GM10266 (cell line): ENCODE measurements at regions not wholly inside any gene's neighbourhood (a gene's known extent, or its start where the extent isn't known, plus 50 kb on each side); places are given as distances from the start of the nearest gene placed in this dataset.

Experiments
- DNase-seq: peaks from one replicate; pipeline ENCODE4 v3.0.0; 2012; ENCODE audit errors: extremely low spot score
- CTCF ChIP-seq: IDR thresholded peaks from 2 replicates; pipeline ENCODE4 v1.5.1; 2012; ENCODE audit warnings: mild to moderate bottlenecking, low read depth; ENCODE audit not compliant: control insufficient read depth, insufficient read depth; ENCODE audit errors: missing control alignments

GRCh38 chr10:3651969-3652653 lies 132.9 kb downstream of the KLF6 start:
- DNase-seq, result no peak
- no peak for TF ChIP-seq CTCF

- no peak for TF ChIP-seq CTCF
- DNase-seq, result no peak
Observed at GRCh38 chr10:3648576-3648975, 136.4 kb downstream of the KLF6 start.

GRCh38 chr10:3648170-3648569 lies 136.8 kb downstream of the KLF6 start:
- no peak for TF ChIP-seq CTCF
- no peak for DNase-seq

GRCh38 chr10:3647074-3647473 lies 137.9 kb downstream of the KLF6 start:
- no peak for DNase-seq
- TF ChIP-seq CTCF, result no peak

- no peak for DNase-seq
- no peak for TF ChIP-seq CTCF
Observed at GRCh38 chr10:3645406-3645805, 139.6 kb downstream of the KLF6 start.

- no peak for TF ChIP-seq CTCF
Observed at GRCh38 chr10:3640816-3641215, 144.2 kb downstream of the KLF6 start.

GRCh38 chr10:3639546-3639945 lies 145.5 kb downstream of the KLF6 start:
- no peak for TF ChIP-seq CTCF
- no peak for DNase-seq

More at GRCh38 chr10:3640816-3641215, 144.2 kb downstream of the KLF6 start:
- DNase-seq, result no peak
